Mesenchymal stem cell (in vitro differentiated cells and primary cell): ENCODE measurements at regions not wholly inside any gene's neighbourhood (a gene's known extent, or its start where the extent isn't known, plus 50 kb on each side); places are given as distances from the start of the nearest gene placed in this dataset.
"Not testable (repeated sequence)": the region's sequence is repeated elsewhere in the genome, so short reads cannot be mapped to it uniquely, and the experiment has no call there.

Source experiments
- DNase-seq: peaks from one replicate; pipeline ENCODE4 v3.0.0-alpha.2; 2013
- H2AFZ ChIP-seq: one replicate; pipeline ENCODE4 v1.6.1; 2013; ENCODE audit warnings: low read depth, mild to moderate bottlenecking, control low read depth, inconsistent platforms, low read length, moderate library complexity
- H2AK5ac ChIP-seq: 2 replicates; pipeline ENCODE4 v1.6.1; 2013; ENCODE audit warnings: low read length, moderate library complexity, mild to moderate bottlenecking, inconsistent platforms; ENCODE audit not compliant: severe bottlenecking
- H2BK120ac ChIP-seq: one replicate; pipeline ENCODE4 v1.6.1; 2013; ENCODE audit warnings: low read depth, mild to moderate bottlenecking, inconsistent platforms, low read length, moderate library complexity
- H2BK12ac ChIP-seq, 2 experiments: one replicate each; pipeline ENCODE4 v1.6.1; 2013; ENCODE audit warnings: inconsistent platforms in 2 of 2, low read length in 2 of 2, mild to moderate bottlenecking in 2 of 2, moderate library complexity in 2 of 2, control low read depth in 1 of 2
- H2BK15ac ChIP-seq: one replicate; pipeline ENCODE4 v1.6.1; 2013; ENCODE audit warnings: mild to moderate bottlenecking, low read depth, inconsistent platforms; ENCODE audit not compliant: poor library complexity, severe bottlenecking
- H2BK5ac ChIP-seq: 2 replicates; pipeline ENCODE4 v1.6.1; 2013; ENCODE audit warnings: low read depth, mild to moderate bottlenecking, low read length, control low read depth, inconsistent platforms; ENCODE audit not compliant: poor library complexity, severe bottlenecking
- H3K14ac ChIP-seq, 2 experiments: one replicate each; pipeline ENCODE4 v1.6.1; 2013; ENCODE audit warnings: inconsistent platforms in 2 of 2, low read length in 2 of 2, control low read depth in 1 of 2, mild to moderate bottlenecking in 1 of 2, moderate library complexity in 1 of 2
- H3K18ac ChIP-seq, 2 experiments: one replicate each; pipeline ENCODE4 v1.6.1; 2013; ENCODE audit warnings: inconsistent platforms in 2 of 2, low read length in 2 of 2, control low read depth in 1 of 2, low read depth in 1 of 2, mild to moderate bottlenecking in 1 of 2
- H3K23ac ChIP-seq, 2 experiments: one replicate each; pipeline ENCODE4 v1.6.1; 2013; ENCODE audit warnings: inconsistent platforms in 2 of 2, low read length in 2 of 2, mild to moderate bottlenecking in 2 of 2, moderate library complexity in 2 of 2, control low read depth in 1 of 2
- H3K27ac ChIP-seq: 2 replicates; pipeline ENCODE4 v1.5.1; 2013; ENCODE audit warnings: mild to moderate bottlenecking, moderate library complexity, low read length, control low read depth, inconsistent platforms; ENCODE audit not compliant: poor library complexity, severe bottlenecking
- H3K27me3 ChIP-seq, 2 experiments: 2 replicates each; pipeline versions ENCODE4 v1.6.1 to v1.7.0; 2013; ENCODE audit warnings: low read length in 2 of 2, mild to moderate bottlenecking in 2 of 2, moderate library complexity in 2 of 2, control low read depth in 1 of 2, inconsistent platforms in 1 of 2; ENCODE audit not compliant: control insufficient read depth in 1 of 2, insufficient read depth in 1 of 2
- H3K36me3 ChIP-seq, 2 experiments: 2 replicates each; pipeline versions ENCODE4 v1.6.1 to v1.7.0; 2013; ENCODE audit warnings: low read length in 2 of 2, control low read depth in 1 of 2, inconsistent platforms in 1 of 2, low read depth in 1 of 2, mild to moderate bottlenecking in 1 of 2; ENCODE audit not compliant: insufficient read depth in 2 of 2, control insufficient read depth in 1 of 2
- H3K4ac ChIP-seq, 2 experiments: one replicate each; pipeline ENCODE4 v1.6.1; 2013; ENCODE audit warnings: inconsistent platforms in 2 of 2, low read length in 2 of 2, mild to moderate bottlenecking in 2 of 2, moderate library complexity in 2 of 2, control low read depth in 1 of 2, low read depth in 1 of 2
- H3K4me1 ChIP-seq: 2 replicates; pipeline ENCODE4 v1.6.1; 2013; ENCODE audit warnings: low read depth, low read length, control low read depth; ENCODE audit not compliant: control insufficient read depth, insufficient read depth
- H3K4me2 ChIP-seq: 2 replicates; pipeline ENCODE4 v1.6.1; 2013; ENCODE audit warnings: low read length, mild to moderate bottlenecking, inconsistent platforms; ENCODE audit not compliant: poor library complexity, severe bottlenecking
- H3K4me3 ChIP-seq, 2 experiments: 2 replicates each; pipeline versions ENCODE4 v1.5.1 to v1.7.0; 2013; ENCODE audit warnings: low read length in 2 of 2, mild to moderate bottlenecking in 2 of 2, control low read depth in 1 of 2, low read depth in 1 of 2; ENCODE audit not compliant: insufficient read depth in 1 of 2
- H3K79me1 ChIP-seq: replicated peaks from 2 replicates; pipeline ENCODE4 v1.6.1; 2013; ENCODE audit warnings: mild to moderate bottlenecking, control low read depth, low read length, inconsistent platforms; ENCODE audit not compliant: poor library complexity, severe bottlenecking
- H3K9ac ChIP-seq: 2 replicates; pipeline ENCODE4 v1.7.0; 2013; ENCODE audit warnings: mild to moderate bottlenecking, low read length, moderate library complexity
- H3K9me3 ChIP-seq: 2 replicates; pipeline ENCODE4 v1.7.0; 2013; ENCODE audit warnings: mild to moderate bottlenecking, low read length; ENCODE audit not compliant: control insufficient read depth
- H4K8ac ChIP-seq: one replicate; pipeline ENCODE4 v1.6.1; 2013; ENCODE audit warnings: inconsistent platforms, mild to moderate bottlenecking, low read length, moderate library complexity
- H4K91ac ChIP-seq: one replicate; pipeline ENCODE4 v1.6.1; 2013; ENCODE audit warnings: mild to moderate bottlenecking, low read length, inconsistent platforms
- WGBS: methylation state at CpG from one replicate; pipeline ENCODE4 v1.1.7; 2013; ENCODE audit warnings: mixed read lengths; 5-methylcytosine and 5-hydroxymethylcytosine counted together

- Histone ChIP-seq H3K4me1 (no peaks in the 10 kb centered on the region), H3K79me1 (no peaks in the 10 kb centered on the region), H3K18ac (no peak overlapping the region), H3K14ac (no peak overlapping the region), H2BK5ac (no peak overlapping the region), H2BK12ac (no peak overlapping the region), H3K23ac (no peak overlapping the region), H3K4me2 (no peak overlapping the region), H3K4me3 (no peak overlapping the region), H2AFZ (no peak overlapping the region), H3K4ac (no peak overlapping the region), H3K9me3 (no peaks in the 10 kb centered on the region), H3K27me3 (peaks cover 0 to 10% of the 10 kb centered on the region in 2 experiments), H4K8ac (no peak overlapping the region), H2BK15ac (no peak overlapping the region), H4K91ac (no peak overlapping the region), H3K9ac (no peak overlapping the region), H2AK5ac (no peak overlapping the region), H3K36me3 (no peaks in the 10 kb centered on the region), H3K27ac (no peak overlapping the region), H2BK120ac (no peak overlapping the region)
- no peak for DNase-seq
- WGBS, result 88% methylated on average over 7 of the region's 7 CpGs
These were observed 91.2 kb upstream of the CCZ1B start for GRCh38 chr7:6917258-6917657.

GRCh38 chr7:6919169-6919568 lies 93.1 kb upstream of the CCZ1B start:
- not testable (repeated sequence) for H3K27ac ChIP-seq, H3K4ac ChIP-seq, H3K18ac ChIP-seq, H2AK5ac ChIP-seq, H3K4me3 ChIP-seq, H3K14ac ChIP-seq, H3K9ac ChIP-seq, H4K91ac ChIP-seq, H3K4me2 ChIP-seq, H2AFZ ChIP-seq, H3K36me3 ChIP-seq, H2BK120ac ChIP-seq, H2BK5ac ChIP-seq, H3K27me3 ChIP-seq, H3K23ac ChIP-seq, H2BK15ac ChIP-seq, H3K4me1 ChIP-seq, H2BK12ac ChIP-seq, H3K79me1 ChIP-seq, H4K8ac ChIP-seq, H3K9me3 ChIP-seq, DNase-seq
- 93% methylated on average over 5 of the region's 9 CpGs for WGBS

DNA sequence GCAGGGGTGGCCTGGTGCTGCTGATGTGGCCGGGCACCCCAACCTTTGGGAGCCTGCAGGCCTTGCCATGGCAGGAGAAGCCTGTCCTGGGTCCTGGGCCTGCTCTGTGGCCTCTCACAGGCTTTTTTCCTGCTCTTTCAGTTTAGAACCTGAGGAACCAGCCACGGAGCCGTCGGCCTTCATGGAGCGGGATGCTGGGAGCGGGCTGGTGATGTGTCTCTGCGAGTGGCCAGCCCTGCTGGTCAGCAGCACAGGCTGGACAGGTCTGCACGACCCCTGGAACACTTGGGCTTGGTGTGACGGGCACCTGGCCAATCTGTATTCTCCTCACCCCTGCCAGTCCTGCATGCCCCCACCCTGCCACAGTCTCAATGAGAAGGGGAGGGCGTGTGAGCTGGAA lies 98.4 kb upstream of the CCZ1B start:
- not testable (repeated sequence) for H3K9me3 ChIP-seq, DNase-seq, H3K9ac ChIP-seq, H3K18ac ChIP-seq, H3K27me3 ChIP-seq, H2BK120ac ChIP-seq, H3K23ac ChIP-seq, H3K79me1 ChIP-seq, H3K4me2 ChIP-seq, H2AFZ ChIP-seq, H2BK5ac ChIP-seq, H4K91ac ChIP-seq, H2BK12ac ChIP-seq, H3K4ac ChIP-seq, H3K4me1 ChIP-seq, H4K8ac ChIP-seq, H3K14ac ChIP-seq, H3K36me3 ChIP-seq, H3K27ac ChIP-seq, H2AK5ac ChIP-seq, H2BK15ac ChIP-seq, H3K4me3 ChIP-seq
- 99% methylated on average over 6 of the region's 10 CpGs for whole genome bisulfite sequencing

DNA sequence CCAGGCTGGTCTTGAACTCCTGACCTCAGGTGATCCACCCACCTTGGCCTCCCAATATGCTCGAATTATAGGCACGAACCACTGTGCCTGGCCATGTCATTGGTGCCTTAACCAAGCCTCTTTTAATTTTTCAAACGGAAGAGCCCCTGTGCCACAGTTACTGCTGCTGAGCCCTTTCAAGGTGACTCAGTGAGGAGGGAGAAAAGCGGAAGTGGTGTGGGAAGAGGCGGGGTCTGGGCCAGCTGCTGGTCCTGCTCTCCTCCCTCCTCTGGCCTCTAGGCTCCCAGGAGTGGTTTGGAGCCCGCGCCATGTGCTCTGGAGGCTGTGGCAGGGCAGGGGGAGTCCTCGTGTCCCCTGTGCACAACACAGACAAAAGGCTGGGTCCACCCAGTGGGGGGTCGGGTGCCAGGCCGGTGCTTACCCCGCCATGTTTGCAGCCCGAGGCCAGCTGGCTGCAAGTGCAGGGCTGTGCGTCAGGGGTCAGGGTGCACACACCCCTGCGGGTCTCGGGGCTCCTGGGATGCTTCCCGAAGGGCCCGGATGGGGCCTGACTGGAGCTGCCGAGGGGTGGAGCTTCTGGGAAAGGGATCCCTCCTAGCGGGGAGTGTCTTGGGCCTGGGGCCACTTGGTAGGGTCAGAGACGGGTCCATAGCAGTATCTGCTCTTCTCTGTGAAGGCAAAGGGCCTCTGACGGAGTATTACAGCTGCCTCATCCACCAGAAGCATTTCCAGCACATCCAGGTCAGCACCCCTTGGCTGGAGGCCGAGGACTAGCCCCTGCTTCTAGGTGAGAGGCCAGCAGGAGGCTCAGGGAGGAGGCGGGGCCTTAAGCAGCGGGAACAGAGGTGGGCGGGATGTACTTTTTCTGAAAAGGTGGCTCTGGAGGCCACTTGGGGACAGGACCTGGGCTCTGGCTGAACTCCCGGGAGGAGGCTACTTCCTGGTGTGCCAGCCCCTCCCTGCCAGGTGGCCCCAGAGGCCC lies 100.4 kb upstream of the CCZ1B start:
- H3K4me1 ChIP-seq, result not testable (repeated sequence)

More for the DNA sequence above, 100.4 kb upstream of the CCZ1B start:
- DNase-seq, H3K4me2 ChIP-seq, H4K91ac ChIP-seq, H2BK15ac ChIP-seq, H4K8ac ChIP-seq, H3K9me3 ChIP-seq, H2AFZ ChIP-seq, H2BK12ac ChIP-seq, H2BK120ac ChIP-seq, H3K4me3 ChIP-seq, H3K27ac ChIP-seq, H3K18ac ChIP-seq, H3K79me1 ChIP-seq, H2BK5ac ChIP-seq, H2AK5ac ChIP-seq, H3K9ac ChIP-seq, H3K14ac ChIP-seq, H3K36me3 ChIP-seq, H3K27me3 ChIP-seq, H3K4ac ChIP-seq, H3K23ac ChIP-seq: not testable (repeated sequence)
- 95% methylated on average over 16 of the region's 26 CpGs for WGBS
